HFFc6 (cell line): ENCODE measurements at regions not wholly inside any gene's neighbourhood (a gene's known extent, or its start where the extent isn't known, plus 50 kb on each side); places are given as distances from the start of the nearest gene placed in this dataset.
A peak's percentile ranks its signal among the peaks of the same experiment; 100 is the strongest.
"Not testable (repeated sequence)": the region's sequence is repeated elsewhere in the genome, so short reads cannot be mapped to it uniquely, and the experiment has no call there.

Source experiments
- DNase-seq: peaks from one replicate; pipeline ENCODE4 v3.0.0-alpha.2; 2018
- H3K27ac Mint-ChIP-seq: 2 replicates; pipeline ENCODE4 v1.8.0; 2020; ENCODE audit warnings: mild to moderate bottlenecking, mixed read lengths
- H3K27me3 Mint-ChIP-seq: 2 replicates; pipeline ENCODE4 v1.8.0; 2021; ENCODE audit warnings: mild to moderate bottlenecking, moderate library complexity, mixed read lengths; ENCODE audit not compliant: insufficient read depth
- H3K36me3 Mint-ChIP-seq: 2 replicates; pipeline ENCODE4 v1.8.0; 2021; ENCODE audit warnings: low read depth, mixed read lengths
- H3K4me1 Mint-ChIP-seq: 2 replicates; pipeline ENCODE4 v1.8.0; 2020; ENCODE audit warnings: low read depth, mixed read lengths
- H3K4me3 Mint-ChIP-seq: 2 replicates; pipeline ENCODE4 v1.8.0; 2020; ENCODE audit warnings: mild to moderate bottlenecking, moderate library complexity, mixed read lengths
- H3K9me3 Mint-ChIP-seq: 2 replicates; pipeline ENCODE4 v1.8.0; 2020; ENCODE audit warnings: mild to moderate bottlenecking, mixed read lengths
- TF ChIP-seq, protein P1 (sequence below): fragments of 200-600 bp; sonication (generic); IDR thresholded peaks from 2 replicates; pipeline ENCODE4 v1.5.0; 2021; ENCODE audit warnings: antibody characterized with exemption, mild to moderate bottlenecking

DNA sequence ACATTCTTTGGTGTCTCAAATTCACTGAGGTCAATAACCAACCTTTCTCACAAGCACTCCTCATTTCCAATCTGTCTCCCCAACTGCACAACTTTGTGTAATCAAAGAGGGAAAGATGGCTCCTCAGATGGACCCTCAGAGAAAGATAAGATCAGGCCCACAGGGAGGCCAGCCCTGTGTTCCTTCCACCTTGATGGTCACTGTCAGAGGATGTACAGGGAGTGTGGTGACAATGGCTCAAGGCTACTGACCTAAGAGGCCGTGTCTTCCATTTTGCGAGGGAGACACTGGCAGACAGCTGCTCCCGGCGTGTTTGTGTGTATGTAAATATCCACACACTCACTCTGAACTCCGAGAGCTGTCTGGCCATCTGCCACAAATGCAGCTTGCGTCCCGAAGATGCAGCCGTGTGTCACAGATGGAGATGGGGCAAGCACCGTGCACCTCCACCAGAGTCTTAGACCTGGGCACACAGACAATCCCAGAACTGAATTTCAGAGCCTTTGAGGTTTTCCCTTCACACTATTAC lies 712.1 kb upstream of the NRP1 start:
- Mint-ChIP-seq H3K4me1 (peaks cover 13% of the 10 kb centered on the region), H3K4me3 (no peak overlapping the region), H3K36me3 (0 out of 2 replicates have a peak, but pooled peaks cover 4% of the 10 kb centered on the region), H3K9me3 (no peaks in the 10 kb centered on the region), H3K27ac (no peak overlapping the region), H3K27me3 (peaks cover 47% of the 10 kb centered on the region)
- DNase-seq: no peak
- TF ChIP-seq, protein P1, sequence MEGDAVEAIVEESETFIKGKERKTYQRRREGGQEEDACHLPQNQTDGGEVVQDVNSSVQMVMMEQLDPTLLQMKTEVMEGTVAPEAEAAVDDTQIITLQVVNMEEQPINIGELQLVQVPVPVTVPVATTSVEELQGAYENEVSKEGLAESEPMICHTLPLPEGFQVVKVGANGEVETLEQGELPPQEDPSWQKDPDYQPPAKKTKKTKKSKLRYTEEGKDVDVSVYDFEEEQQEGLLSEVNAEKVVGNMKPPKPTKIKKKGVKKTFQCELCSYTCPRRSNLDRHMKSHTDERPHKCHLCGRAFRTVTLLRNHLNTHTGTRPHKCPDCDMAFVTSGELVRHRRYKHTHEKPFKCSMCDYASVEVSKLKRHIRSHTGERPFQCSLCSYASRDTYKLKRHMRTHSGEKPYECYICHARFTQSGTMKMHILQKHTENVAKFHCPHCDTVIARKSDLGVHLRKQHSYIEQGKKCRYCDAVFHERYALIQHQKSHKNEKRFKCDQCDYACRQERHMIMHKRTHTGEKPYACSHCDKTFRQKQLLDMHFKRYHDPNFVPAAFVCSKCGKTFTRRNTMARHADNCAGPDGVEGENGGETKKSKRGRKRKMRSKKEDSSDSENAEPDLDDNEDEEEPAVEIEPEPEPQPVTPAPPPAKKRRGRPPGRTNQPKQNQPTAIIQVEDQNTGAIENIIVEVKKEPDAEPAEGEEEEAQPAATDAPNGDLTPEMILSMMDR: no peak

GRCh38 chr10:34045571-34046190 lies 711.2 kb upstream of the NRP1 start:
- Mint-ChIP-seq H3K9me3 (no peaks in the 10 kb centered on the region), H3K27me3 (peaks cover 45% of the 10 kb centered on the region), H3K4me3 (no peak overlapping the region), H3K27ac (no peak overlapping the region), H3K36me3 (no peaks in the 10 kb centered on the region), H3K4me1 (peaks cover 13% of the 10 kb centered on the region)
- TF ChIP-seq, protein P1: no peak
- peak; percentile 47 for DNase-seq

DNA sequence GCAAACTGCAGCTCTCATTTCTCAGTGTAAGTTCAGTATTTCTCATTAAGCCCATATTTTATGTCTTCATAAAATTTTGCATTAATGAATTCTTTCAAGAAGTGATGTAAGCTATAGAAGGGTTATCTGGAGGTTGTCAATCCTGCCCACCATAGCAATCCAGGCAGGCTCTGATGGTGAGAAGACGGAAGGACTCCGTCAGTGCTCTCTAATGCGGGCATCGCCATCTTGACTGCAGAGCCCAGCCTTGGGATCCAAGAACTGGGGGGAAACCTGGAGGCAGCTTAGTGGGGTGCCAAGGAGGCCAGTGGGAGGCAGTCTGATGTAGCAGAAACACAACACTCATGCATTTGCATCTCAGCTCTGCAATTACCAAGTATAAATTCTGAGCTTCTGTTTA lies 707.4 kb upstream of the NRP1 start:
- TF ChIP-seq, protein P1: no peak
- no peaks in the 10 kb centered on the region for H3K36me3 Mint-ChIP-seq
- DNase-seq: no peak
- peaks cover 23% of the 10 kb centered on the region for H3K27me3 Mint-ChIP-seq
- H3K4me1 Mint-ChIP-seq: peaks cover 13% of the 10 kb centered on the region
- H3K4me3 Mint-ChIP-seq: no peak overlapping the region
- no peak overlapping the region for H3K27ac Mint-ChIP-seq
- H3K9me3 Mint-ChIP-seq: no peaks in the 10 kb centered on the region

DNA sequence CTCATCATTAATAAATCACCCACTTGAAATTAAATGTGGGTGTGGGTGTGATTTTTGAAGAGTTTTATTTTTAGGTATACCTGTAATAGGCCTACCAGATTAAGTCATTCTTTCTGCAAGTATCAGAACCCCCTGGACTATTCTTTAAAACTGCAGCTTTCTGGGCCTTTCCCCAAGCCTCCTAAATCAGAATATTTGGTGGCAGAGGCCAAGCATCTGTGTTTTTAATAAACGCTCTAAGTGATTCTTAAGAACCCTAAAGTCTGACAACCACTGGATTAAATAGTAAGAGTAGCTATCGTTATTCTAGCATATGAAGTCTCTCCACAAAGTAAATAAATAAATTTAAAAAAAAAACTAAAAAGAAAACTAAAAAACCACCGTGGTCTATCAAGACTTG lies 703.0 kb upstream of the NRP1 start:
- Mint-ChIP-seq H3K27me3 (peaks cover 13% of the 10 kb centered on the region), H3K27ac (no peak overlapping the region), H3K4me1 (no peaks in the 10 kb centered on the region), H3K4me3 (no peak overlapping the region), H3K36me3 (no peaks in the 10 kb centered on the region), H3K9me3 (no peaks in the 10 kb centered on the region)
- DNase-seq: no peak
- TF ChIP-seq, protein P1: no peak

DNA sequence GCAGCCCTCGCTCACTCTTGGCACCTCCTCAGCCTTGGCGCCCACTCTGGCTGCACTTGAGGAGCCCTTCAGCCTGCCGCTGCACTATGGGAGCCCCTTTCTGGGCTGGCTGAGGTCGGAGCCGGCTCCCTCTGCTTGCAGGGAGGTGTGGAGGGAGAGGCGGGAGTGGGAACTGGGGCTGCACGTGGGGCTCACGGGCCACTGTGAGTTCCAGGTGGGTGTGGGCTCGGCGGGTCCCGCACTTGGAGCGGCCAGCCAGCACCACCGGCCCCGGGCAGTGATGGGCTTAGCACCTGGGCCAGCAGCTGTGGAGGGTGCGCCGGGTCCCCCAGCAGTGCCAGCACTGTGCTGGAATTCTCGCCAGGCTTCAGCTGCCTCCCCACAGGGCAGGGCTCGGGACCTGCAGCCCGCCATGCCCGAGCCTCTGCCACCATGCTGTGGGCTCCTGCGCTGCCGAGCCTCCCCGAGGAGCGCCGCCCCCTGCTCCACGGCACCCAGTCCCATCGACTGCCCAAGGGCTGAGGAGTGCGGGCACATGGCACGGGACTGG lies 700.8 kb upstream of the NRP1 start:
- not testable (repeated sequence) for DNase-seq, H3K4me1 Mint-ChIP-seq, H3K9me3 Mint-ChIP-seq

GRCh38 chr10:34033078-34033477 lies 698.6 kb upstream of the NRP1 start:
- H3K27me3 Mint-ChIP-seq: peaks cover 7% of the 10 kb centered on the region
- DNase-seq: no peak
- no peaks in the 10 kb centered on the region for H3K9me3 Mint-ChIP-seq
- H3K36me3 Mint-ChIP-seq: no peaks in the 10 kb centered on the region
- peaks cover 7% of the 10 kb centered on the region; the same call in 1 of the 2 replicates for H3K4me1 Mint-ChIP-seq
- TF ChIP-seq, protein P1: no peak
- H3K4me3 Mint-ChIP-seq: no peak overlapping the region
- no peak overlapping the region for H3K27ac Mint-ChIP-seq

More for the DNA sequence above, 700.8 kb upstream of the NRP1 start:
- not testable (repeated sequence) for H3K27ac Mint-ChIP-seq, H3K36me3 Mint-ChIP-seq, H3K27me3 Mint-ChIP-seq, H3K4me3 Mint-ChIP-seq
